Stimulated activated CD4-positive, alpha-beta T cell treated with anti-CD3 and anti-CD28 coated beads, Interleukin-12 subunit alpha, Interleukin-12 subunit beta, amount 100 ng/mL, for 48 hours (primary cell): ENCODE measurements at regions not wholly inside any gene's neighbourhood (a gene's known extent, or its start where the extent isn't known, plus 50 kb on each side); places are given as distances from the start of the nearest gene placed in this dataset.

ENCODE experiments used
- DNase-seq, 3 donors: peaks; one replicate each; pipeline ENCODE4 v3.0.0-alpha.2; 2020; ENCODE audit warnings: low read depth in 2 of 3, low spot score in 1 of 3

- DNase-seq: no peak
Observed at GRCh38 chr5:174307656-174308271, 262.3 kb downstream of the NSG2 start.

DNA sequence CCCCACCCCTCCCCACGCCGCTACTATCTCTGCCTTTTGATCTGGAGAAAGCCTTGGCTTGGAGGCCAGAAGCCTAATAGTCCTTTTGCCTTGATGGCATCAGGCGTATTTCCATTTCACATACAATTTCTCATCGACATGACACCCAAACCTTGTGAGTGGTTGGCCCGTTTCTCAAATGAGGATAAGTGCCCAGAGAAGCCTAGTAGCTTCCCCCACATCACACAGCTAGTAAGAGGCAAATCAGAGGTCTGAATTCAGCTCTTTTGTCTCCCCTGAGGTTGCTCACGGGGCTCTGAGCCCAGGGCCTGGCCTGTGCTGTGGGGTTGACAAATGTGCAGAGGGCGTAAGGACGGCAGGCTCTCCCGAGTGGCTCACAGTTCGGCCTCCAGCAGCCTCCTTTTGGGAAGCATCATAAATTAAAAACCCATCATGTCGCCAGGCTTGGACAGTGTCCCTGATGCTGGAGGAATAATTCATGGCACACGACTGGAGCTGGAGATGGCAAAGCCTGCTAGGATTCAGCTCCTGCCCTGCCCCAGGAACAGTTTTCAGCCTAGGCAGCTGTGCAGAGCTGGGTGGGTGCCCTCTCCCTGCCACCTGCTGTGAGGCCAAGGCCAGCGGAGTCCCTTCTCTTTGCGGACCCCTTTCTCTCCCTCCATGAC is 263.8 kb downstream of the NSG2 start:
- DNase-seq: no peak

DNA sequence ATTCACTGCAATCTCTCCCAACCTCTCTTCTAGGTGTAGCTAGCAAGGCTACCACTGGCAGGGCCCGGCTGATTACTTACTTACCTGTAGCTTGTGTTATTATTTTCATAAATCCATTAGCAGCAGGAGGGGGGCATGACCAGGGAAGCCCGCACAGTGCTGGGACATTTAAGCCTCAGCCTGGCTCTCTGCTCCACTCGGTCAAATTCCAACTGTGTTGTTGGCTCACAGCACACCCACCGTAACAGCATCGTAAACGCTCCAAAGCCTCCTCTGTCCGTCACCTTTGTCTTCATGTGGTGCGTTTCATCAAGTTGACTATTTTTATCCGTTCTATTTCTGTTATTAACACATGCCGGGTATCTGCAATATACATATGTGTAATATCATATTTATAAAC is 264.7 kb downstream of the NSG2 start:
- no peak for DNase-seq

DNA sequence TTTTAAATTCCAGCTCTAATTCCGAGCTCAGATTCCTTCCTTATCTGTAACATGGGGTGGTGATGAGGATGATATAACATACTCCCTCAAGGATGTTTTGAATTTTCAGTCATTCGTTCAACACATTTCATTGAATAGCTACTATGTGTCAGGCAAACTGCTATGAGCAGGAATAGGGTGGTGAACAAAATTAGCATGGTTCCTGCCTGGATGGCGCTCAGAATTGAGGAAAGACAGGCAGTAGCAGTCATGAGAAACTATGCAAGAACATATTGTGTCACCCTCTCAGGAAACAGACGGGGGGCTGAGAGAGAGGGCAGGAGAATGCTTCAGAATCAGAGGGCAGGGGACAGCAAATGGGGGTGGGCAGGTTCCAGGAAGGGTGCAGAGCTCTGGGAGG is 265.2 kb downstream of the NSG2 start:
- no peak for DNase-seq

DNA sequence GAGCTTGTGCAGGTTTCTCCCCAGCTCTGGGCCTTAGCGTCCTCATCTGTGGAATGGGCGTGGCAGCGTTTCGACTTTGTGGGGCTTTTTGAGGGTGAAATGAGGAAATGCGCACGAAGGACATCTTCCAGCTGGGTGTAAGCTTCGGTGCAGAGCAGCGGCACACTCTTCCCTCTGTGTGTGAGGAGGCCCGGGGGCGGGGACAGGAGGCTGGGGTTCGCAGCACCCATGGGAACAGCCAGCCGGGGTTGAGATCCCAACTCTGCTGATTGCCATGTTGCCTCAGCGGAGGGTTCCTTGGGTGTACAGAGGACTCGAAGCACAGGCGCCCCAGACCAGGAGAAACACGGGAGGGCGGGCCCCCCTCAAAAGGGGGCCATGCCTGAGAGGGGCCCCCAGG is 265.6 kb downstream of the NSG2 start:
- no peak for DNase-seq

- DNase-seq: peak; percentile 40 to 56 (median 49)
Observed at GRCh38 chr5:174311531-174312269, 266.2 kb downstream of the NSG2 start.

GRCh38 chr5:174312270-174312617 is 266.7 kb downstream of the NSG2 start:
- DNase-seq: no peak

DNA sequence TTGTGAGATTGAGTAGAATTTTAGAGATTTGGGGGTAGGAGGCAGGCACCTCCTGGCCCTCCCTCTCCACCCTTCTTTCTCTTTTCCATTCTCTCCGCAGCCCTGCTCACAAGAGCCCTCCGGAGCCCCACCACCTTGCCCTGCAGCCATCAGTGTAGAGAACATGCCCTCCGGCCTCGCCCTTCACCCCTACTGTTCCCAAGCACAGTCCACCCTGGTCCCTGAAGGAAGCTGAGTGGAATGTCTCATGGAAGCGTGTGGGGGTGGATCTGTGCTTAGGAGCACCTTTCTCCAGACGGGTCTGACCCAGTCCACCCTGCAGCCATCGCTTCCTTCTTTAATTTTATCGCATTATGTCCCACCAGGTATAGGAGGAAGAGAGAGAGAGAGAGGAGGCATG is 267.1 kb downstream of the NSG2 start:
- DNase-seq: no peak

DNA sequence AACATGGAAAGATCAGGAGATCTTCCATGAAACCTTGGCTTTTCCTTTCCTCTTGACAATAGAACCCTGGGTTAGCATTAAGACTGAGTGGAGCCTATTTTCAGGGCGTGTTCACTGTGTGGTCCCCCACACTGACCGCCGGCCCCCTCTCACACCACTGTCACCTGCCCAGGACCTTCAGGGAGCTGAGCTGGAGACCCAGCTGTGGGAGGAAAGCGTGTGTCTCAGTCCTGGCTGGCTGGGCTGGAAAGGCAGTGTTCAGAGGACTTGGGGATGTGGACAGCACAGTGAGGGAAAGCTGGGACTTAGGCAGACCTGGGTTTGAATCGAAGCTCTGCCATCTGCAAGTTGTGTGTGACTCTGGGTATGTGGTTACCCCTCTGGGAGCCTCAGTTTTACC is 268.1 kb downstream of the NSG2 start:
- no peak for DNase-seq

DNA sequence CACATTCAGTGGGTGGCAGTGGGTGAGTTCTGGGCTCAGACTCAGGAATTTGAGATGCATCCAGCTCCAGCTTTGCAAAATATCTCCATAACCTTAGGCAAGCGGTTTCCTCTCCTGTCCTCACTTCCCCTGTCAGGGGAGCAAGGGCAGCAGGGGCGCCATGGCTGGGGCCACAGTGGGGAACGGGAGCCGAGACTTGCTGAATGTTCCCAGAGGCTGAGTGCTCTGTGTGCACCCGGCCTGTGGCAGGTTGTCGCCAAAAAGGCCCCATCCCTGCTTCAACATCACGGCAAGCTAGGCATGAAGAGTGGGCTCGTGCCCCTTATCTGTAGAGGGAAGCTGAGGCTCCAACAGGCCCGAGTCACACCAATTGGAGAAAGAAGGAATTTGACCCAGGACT is 268.8 kb downstream of the NSG2 start:
- no peak for DNase-seq

DNA sequence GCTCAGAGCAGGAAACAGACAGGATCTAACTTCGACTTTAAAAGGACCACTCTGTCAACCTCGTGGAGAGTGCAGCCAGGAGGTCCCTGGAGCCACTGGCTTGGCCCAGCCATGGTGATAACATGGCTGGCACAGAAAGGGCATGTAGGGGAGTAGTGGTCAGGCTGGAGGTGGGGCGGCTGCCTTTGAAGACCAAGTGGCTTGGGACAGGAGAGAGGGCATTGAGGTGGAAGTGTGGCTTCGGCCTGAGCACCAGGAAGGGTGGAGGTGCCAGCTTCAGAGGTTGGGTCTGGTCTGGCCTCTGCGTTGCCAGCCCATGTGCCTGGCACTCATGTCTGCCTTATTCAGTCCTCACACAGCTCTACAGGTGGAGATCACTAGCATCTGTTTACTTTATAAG is 270.0 kb downstream of the NSG2 start:
- DNase-seq: no peak

DNA sequence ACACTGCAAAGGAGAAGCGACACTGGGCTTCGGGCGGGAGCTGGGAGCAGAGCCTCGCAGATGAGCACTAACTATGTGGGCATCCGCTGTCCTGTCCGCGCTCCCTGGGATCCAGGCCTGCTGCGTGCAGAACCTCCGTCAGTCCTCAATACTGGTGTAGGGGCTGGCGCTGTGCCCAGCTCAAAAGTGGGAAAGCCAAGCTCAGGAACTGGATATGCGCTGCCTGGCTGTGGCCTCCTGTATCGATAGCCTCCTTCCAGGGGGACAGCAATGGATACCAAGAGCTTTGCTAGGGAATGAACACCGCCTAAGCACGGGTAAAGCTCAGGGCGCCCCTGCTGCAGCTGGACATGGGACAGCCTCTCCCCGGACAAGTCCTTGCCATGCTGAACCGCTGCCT is 270.4 kb downstream of the NSG2 start:
- DNase-seq: no peak

DNA sequence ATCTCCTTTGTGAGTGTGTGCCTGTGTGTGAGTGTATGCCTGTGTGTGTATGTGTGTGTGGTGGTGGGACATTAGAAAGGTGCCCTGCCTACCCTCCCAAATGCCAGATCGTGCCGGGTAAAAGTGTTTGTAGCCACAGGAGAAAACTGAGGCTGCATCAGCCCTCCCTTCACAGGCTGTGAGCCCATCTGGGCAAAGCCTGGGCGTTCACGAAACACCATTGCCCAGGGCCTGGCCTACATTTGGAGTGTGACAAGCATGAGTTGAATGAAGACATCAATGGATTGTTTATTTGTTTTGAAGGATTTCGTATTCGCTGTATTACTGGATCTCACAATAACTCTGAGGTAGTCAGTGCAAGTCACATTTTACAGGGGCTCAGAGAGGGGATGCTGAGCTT is 270.8 kb downstream of the NSG2 start:
- DNase-seq: no peak

DNA sequence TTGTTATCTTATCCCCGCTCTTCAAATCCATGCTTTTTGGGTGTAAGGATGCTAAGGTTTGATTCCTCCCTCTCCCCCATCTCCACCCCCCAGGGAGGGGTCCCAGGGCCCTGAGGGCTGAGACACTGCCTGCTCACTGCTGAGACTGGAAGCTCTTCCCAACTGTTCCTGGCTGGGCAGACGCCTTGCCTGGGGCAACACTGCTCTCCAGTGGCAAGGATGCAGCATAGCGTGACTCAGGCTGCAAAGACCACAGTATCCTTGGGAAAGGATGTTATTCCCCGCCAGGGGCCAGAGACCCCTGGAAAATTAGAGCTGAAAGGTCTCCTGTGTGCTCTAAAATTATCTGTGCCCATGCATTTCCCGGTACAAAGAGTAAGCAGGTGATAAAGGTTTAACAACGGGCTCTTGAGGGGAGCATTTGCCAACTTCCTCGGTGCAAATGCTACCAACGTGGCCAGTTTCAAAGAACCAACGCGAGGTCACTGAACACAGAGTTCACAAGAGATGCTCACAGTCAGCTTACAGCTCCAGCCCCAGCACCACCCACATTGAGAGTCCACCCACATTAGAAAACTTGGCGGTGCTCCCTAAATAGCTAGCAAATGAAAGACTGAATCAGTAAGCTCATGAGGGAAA is 271.9 kb downstream of the NSG2 start:
- no peak for DNase-seq

- no peak for DNase-seq
Observed at GRCh38 chr5:174318578-174318977, 273.1 kb downstream of the NSG2 start.

- no peak for DNase-seq
Observed at GRCh38 chr5:174319551-174319950, 274.0 kb downstream of the NSG2 start.

DNA sequence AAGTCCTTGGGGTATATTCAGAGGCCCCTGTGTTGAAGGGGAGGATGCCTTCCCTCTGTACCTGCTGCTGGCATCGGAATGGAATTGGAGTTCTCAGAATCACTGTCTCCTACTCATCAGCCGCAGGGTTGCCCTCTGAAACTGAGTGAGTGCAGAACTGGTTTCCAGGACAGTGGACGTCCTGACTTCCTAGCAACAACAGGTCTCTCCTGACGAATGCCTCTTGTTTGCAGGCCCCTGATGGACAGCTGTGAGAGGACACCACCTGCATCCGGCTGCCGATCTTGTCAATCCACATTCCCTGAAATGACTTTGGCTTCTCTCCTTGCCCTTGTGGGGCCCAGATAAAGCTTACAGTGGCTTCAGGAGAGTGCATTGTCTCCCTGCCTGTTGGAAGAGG is 274.5 kb downstream of the NSG2 start:
- no peak for DNase-seq

GRCh38 chr5:174323878-174324281 is 278.4 kb downstream of the NSG2 start:
- DNase-seq: no peak

DNA sequence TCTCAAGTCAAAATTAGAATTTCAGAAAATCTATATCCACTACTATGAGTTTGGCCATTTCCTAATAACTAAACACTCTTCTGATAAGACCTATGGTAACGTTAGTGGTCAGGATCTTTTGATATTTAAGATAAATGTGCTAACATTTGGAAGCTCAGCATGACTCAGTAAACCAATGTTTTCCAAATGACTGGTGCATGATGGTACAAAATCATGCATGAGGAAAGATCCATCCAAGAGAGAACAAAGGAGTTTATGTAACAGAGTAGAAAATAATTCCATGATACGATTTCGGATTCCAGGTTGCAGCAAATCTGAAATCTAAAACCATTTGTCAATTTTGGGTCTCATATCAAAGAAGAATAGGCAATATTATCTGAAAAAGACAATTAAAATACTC is 279.2 kb downstream of the NSG2 start:
- no peak for DNase-seq

GRCh38 chr5:174325431-174325830 is 279.9 kb downstream of the NSG2 start:
- no peak for DNase-seq

DNA sequence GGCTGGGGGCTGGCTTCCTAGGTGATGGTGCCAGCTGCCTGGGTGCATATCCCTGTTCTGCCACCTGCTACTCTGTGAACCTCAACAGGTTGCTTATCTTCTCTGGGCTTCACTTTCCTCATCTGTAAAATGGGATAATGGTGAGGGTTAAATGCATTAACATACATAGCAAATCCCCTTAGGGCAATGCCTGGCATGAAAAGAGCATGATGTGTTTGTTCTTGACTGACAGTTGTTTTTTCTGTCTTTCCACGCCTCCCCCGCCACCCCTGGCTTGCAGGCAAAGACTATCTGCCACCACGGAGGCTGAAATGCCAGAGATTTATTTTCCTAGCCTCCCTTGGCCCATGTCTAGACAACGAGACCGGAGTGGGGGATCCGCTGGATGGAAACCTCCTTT is 280.5 kb downstream of the NSG2 start:
- DNase-seq: no peak

DNA sequence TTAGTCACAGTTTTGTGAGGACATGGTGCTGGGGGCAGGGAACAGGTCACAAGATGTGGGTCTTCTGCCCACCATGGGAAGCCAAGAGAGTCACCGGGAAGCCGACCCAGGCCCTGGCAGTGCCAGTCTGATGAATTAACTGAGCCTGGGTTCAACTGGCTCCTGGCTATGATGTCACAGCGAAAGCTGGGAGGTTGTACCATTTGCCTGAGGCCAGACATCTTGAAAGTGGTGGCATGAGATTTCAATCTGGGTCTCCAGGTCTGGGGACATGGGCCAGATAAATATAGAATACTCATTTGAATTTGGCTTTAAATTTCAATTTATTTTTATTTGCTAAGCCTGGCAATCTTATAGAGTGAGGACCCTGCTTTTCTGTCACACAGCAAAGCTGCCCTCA is 280.9 kb downstream of the NSG2 start:
- DNase-seq: no peak
